Naive thymus-derived CD8-positive, alpha-beta T cell (primary cell): ENCODE measurements at regions not wholly inside any gene's neighbourhood (a gene's known extent, or its start where the extent isn't known, plus 50 kb on each side); places are given as distances from the start of the nearest gene placed in this dataset.

Experiments used
- ATAC-seq, 2 donors: fragments of 150-1000 bp; cut with Tn5 transposase in 1 of 2; sonication (Bioruptor Pico), chemical (Tn5 transposase) in 1 of 2; 1 replicate in 1 of 2; 2 replicates in 1 of 2; pipeline ENCODE4 v1.10.0; 2021; ENCODE audit warnings: mild to moderate bottlenecking in 2 of 2, moderate library complexity in 2 of 2
- POLR2A ChIA-PET: fragments of 350-600 bp; sonication (Branson Sonifier 250); formaldehyde crosslinking; loops from one replicate; lab custom pipeline; 2021; ENCODE audit warnings: antibody characterized with exemption; lab: Charles Lee
- DNase-seq, 10 donors: peaks; one replicate each; pipeline versions ENCODE4 v3.0.0 to v3.0.0-alpha.2; 2020 to 2022
- H3K27ac Mint-ChIP-seq, 10 donors: one replicate each; pipeline ENCODE4 v1.8.0; 2020 to 2022; ENCODE audit warnings: mild to moderate bottlenecking in 10 of 10, mixed read lengths in 10 of 10, moderate library complexity in 4 of 10, inconsistent platforms in 1 of 10
- H3K27me3 Mint-ChIP-seq, 5 donors: one replicate each; pipeline ENCODE4 v1.8.0; 2021 to 2022; ENCODE audit warnings: mixed read lengths in 5 of 5
- H3K36me3 Mint-ChIP-seq, 3 donors: one replicate each; pipeline ENCODE4 v1.8.0; 2020 to 2022; ENCODE audit warnings: mixed read lengths in 3 of 3, mild to moderate bottlenecking in 2 of 3, inconsistent platforms in 1 of 3
- H3K4me1 Mint-ChIP-seq, 4 donors: one replicate each; pipeline ENCODE4 v1.8.0; 2021 to 2022; ENCODE audit warnings: mixed read lengths in 4 of 4
- H3K4me3 Mint-ChIP-seq, 10 donors: one replicate each; pipeline ENCODE4 v1.8.0; 2020 to 2022; ENCODE audit warnings: mild to moderate bottlenecking in 10 of 10, mixed read lengths in 10 of 10, moderate library complexity in 6 of 10, inconsistent platforms in 1 of 10
- H3K9me3 Mint-ChIP-seq, 9 donors: one replicate each; pipeline ENCODE4 v1.8.0; 2020 to 2022; ENCODE audit warnings: mixed read lengths in 9 of 9, mild to moderate bottlenecking in 3 of 9, inconsistent platforms in 1 of 9, moderate library complexity in 1 of 9

DNA sequence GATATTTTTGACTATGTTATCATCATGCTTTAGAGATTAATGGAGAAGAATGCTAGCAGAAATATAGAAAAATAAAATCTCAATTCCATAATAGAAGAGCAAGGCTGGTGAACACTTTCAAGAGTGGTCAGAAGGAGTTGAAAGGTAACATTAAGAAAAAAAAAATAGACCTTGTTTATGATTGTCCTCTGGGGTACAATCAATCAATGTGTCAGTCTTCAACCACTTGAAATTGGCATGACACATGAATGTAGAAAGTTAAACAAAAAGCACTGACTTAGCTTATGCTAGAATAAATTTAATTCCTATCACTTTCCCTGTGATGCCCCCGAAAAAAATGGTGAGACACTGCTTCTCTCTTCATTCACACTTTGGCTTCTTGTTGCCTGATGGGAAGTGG, 750.3 kb upstream of the ADGRL2 start:
- H3K4me3 Mint-ChIP-seq = no peak overlapping the region
- ATAC-seq (no peak), DNase-seq (no peak)
- H3K9me3 Mint-ChIP-seq = peaks cover 0 to 7% (median 0%) of the 10 kb centered on the region in 9 donors
- POLR2A ChIA-PET = no interaction called here
- H3K27me3 Mint-ChIP-seq = no peaks in the 10 kb centered on the region
- no peak overlapping the region for H3K27ac Mint-ChIP-seq
- H3K4me1 Mint-ChIP-seq = no peaks in the 10 kb centered on the region
- no peaks in the 10 kb centered on the region for H3K36me3 Mint-ChIP-seq

GRCh38 chr1:81044708-81045107, 756.0 kb upstream of the ADGRL2 start:
- POLR2A ChIA-PET = no interaction called here
- H3K36me3 Mint-ChIP-seq = no peaks in the 10 kb centered on the region
- no peak overlapping the region for H3K27ac Mint-ChIP-seq
- ATAC-seq (no peak), DNase-seq (no peak)
- no peaks in the 10 kb centered on the region for H3K4me1 Mint-ChIP-seq
- H3K9me3 Mint-ChIP-seq = peaks cover 0 to 16% (median 0%) of the 10 kb centered on the region in 9 donors
- H3K4me3 Mint-ChIP-seq = no peak overlapping the region
- no peaks in the 10 kb centered on the region for H3K27me3 Mint-ChIP-seq

DNA sequence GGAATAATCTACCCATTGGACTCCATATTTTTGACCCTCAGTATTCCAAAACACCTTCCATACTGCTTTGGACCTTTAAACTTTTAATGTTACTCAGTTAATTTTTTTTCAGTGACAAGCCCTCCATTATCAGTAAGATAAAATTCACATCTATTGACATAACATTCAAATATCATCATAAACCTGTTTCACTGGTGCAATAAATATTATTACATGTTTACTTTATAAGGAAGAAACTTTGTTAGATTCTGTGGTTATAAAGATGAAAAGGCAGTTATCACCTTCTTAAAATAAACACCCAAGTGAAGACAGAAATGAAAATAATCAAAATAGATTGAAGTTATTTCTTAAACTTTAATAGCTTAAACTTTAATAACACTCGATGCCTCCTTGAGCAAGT, 758.5 kb upstream of the ADGRL2 start:
- POLR2A ChIA-PET = no interaction called here
- Mint-ChIP-seq H3K27ac (no peak overlapping the region), H3K4me3 (no peak overlapping the region), H3K27me3 (no peaks in the 10 kb centered on the region), H3K4me1 (no peaks in the 10 kb centered on the region), H3K9me3 (peaks cover 0 to 18% (median 4%) of the 10 kb centered on the region in 9 donors), H3K36me3 (no peaks in the 10 kb centered on the region)
- ATAC-seq (no peak), DNase-seq (no peak)

DNA sequence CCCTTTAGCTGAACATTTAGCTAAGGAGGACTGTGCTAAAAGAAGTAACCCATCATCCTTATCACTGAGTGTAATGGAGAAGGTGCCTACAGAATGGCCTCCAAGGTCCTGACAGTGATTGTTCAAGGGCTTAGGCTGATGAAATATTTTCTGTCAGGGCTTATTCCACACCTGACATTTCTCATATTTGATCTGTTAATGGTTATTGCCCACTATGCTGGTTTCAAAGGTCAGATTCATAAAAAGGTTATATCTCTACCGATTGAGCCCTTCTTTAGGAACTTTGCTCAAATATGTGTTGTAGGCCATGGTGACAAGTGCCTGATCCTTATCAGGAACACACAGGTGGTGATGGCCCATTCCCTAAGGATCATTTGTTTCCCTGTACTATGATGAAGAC, 766.4 kb upstream of the ADGRL2 start:
- Mint-ChIP-seq H3K36me3 (no peaks in the 10 kb centered on the region), H3K9me3 (peaks cover 4 to 22% (median 8%) of the 10 kb centered on the region in 9 donors), H3K27me3 (no peaks in the 10 kb centered on the region), H3K4me3 (no peak overlapping the region), H3K27ac (no peak overlapping the region), H3K4me1 (no peaks in the 10 kb centered on the region)
- no peak for DNase-seq
- ATAC-seq = no peak
- POLR2A ChIA-PET = no interaction called here

DNA sequence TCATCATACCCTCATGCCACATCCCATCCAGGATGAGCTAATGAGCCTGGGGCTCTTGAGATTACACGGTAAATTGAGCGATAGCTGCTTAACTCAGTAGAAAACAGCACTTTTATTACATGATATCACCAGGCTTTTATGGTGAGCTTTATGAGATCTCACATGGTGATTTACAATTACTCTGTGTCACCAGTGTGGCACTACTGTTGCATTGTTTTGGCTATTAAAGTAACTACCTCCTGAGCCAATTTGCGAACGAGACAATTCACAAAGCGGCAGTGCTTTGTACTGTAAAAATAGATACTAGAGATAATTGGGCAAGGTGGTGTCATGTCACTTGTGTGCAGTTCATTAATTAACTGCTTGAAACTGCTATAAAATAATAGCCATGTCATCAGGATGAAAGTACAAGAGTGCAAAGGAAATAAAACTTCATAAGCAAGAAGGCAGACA, 767.7 kb upstream of the ADGRL2 start:
- no peak overlapping the region for H3K4me3 Mint-ChIP-seq

DNA sequence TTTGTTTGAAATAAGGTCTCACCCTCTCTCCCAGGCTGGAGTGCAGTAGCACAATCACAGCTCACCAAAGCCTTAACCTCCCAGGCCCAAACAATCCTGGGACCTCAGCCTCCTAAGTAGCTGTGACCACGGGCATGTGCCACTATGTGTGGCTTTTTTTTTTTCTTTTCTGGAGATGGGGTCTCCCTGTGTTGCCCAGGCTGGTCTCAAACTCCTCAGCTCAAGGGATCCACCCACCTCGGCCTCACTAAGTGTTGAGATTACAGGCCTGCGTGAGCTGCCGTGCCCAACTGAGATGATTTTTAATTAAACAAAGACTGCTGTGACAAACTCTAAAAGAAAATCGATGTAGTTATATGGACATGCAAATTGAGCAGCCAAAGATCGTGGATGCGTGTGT, 768.4 kb upstream of the ADGRL2 start:
- no peaks in the 10 kb centered on the region for H3K27me3 Mint-ChIP-seq
- H3K36me3 Mint-ChIP-seq = no peaks in the 10 kb centered on the region
- H3K4me3 Mint-ChIP-seq = no peak overlapping the region
- no peaks in the 10 kb centered on the region for H3K4me1 Mint-ChIP-seq
- POLR2A ChIA-PET = no interaction called here
- no peak for DNase-seq
- no peak for ATAC-seq
- peaks cover under 1 to 17% (median 8%) of the 10 kb centered on the region in 9 donors for H3K9me3 Mint-ChIP-seq
- H3K27ac Mint-ChIP-seq = no peak overlapping the region

More for the DNA sequence above, 767.7 kb upstream of the ADGRL2 start:
- Mint-ChIP-seq H3K4me1 (no peaks in the 10 kb centered on the region), H3K9me3 (peaks cover 4 to 21% (median 8%) of the 10 kb centered on the region in 9 donors), H3K36me3 (no peaks in the 10 kb centered on the region), H3K27me3 (no peaks in the 10 kb centered on the region), H3K27ac (no peak overlapping the region)
- POLR2A ChIA-PET = no interaction called here
- DNase-seq (no peak), ATAC-seq (no peak)

- Mint-ChIP-seq H3K4me1 (no peaks in the 10 kb centered on the region), H3K4me3 (no peak overlapping the region), H3K36me3 (no peaks in the 10 kb centered on the region), H3K27me3 (no peaks in the 10 kb centered on the region), H3K9me3 (peaks cover 0 to 21% (median 7%) of the 10 kb centered on the region in 9 donors), H3K27ac (no peak overlapping the region)
- POLR2A ChIA-PET = no interaction called here
- DNase-seq (no peak), ATAC-seq (no peak)
These were observed 770.3 kb upstream of the ADGRL2 start for GRCh38 chr1:81030441-81030840.

- Mint-ChIP-seq H3K4me1 (no peaks in the 10 kb centered on the region), H3K4me3 (no peak overlapping the region), H3K27ac (no peak overlapping the region), H3K27me3 (no peaks in the 10 kb centered on the region), H3K9me3 (peaks cover 0 to 22% (median 5%) of the 10 kb centered on the region in 9 donors), H3K36me3 (no peaks in the 10 kb centered on the region)
- no peak for ATAC-seq
- no peak for DNase-seq
- POLR2A ChIA-PET = no interaction called here
These were observed 771.5 kb upstream of the ADGRL2 start for GRCh38 chr1:81029266-81029665.

DNA sequence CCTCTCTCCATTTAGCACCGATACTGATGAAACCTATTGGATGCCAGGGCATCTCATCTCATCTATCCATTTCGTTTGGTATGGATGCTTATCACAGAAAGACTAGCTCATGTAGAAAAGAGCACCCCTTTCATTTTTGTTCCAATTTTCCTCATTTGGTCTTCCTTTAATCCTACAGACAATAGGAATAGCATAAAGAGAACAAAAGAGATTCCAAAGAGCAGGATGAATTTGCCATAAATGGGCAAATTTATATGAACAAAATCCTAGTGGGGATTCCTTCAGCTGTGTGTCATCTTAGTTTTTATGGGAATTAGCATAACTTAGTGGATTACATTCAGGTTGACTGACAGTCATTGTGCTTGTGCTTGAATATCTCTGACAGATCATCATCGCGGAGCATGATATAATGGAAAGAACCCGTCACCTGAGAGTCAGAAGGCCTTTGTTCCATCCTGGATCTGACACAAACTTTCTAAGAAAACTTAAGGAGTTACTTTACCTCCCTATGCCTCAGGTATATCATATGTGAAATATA, 777.5 kb upstream of the ADGRL2 start:
- no peak overlapping the region for H3K27ac Mint-ChIP-seq

DNA sequence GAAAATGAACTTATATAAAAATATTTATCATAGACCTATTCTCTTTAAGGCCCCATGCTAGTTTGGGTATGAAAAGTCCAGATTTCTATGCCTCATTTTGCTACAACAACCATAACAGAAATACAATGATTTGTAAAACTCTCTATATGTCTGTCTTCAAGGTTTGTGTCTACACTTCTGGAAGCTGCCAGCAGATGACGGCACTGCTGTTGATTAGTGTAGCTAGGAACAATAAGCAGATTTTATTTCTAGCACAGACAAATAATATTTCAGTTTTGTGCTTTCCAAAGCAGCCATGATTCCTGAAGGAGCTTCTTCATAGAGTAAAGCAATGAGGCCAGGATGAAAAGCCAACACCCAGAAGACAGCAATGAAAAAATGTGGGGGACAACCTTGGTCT, 779.6 kb upstream of the ADGRL2 start:
- POLR2A ChIA-PET = no interaction called here
- no peak overlapping the region for H3K27ac Mint-ChIP-seq
- H3K9me3 Mint-ChIP-seq = peaks cover 0 to 15% (median 6%) of the 10 kb centered on the region in 9 donors
- no peak for ATAC-seq
- no peak for DNase-seq
- H3K27me3 Mint-ChIP-seq = no peaks in the 10 kb centered on the region
- no peaks in the 10 kb centered on the region for H3K4me1 Mint-ChIP-seq
- no peaks in the 10 kb centered on the region for H3K36me3 Mint-ChIP-seq
- H3K4me3 Mint-ChIP-seq = no peak overlapping the region

More for the DNA sequence above, 777.5 kb upstream of the ADGRL2 start:
- H3K4me3 Mint-ChIP-seq = no peak overlapping the region
- POLR2A ChIA-PET = no interaction called here
- no peaks in the 10 kb centered on the region for H3K36me3 Mint-ChIP-seq
- DNase-seq = no peak
- peaks cover 0 to 18% (median 4%) of the 10 kb centered on the region in 9 donors for H3K9me3 Mint-ChIP-seq
- ATAC-seq = no peak
- H3K4me1 Mint-ChIP-seq = no peaks in the 10 kb centered on the region
- H3K27me3 Mint-ChIP-seq = no peaks in the 10 kb centered on the region

GRCh38 chr1:81020506-81020905, 780.2 kb upstream of the ADGRL2 start:
- H3K27me3 Mint-ChIP-seq = no peaks in the 10 kb centered on the region
- no peak for ATAC-seq
- POLR2A ChIA-PET = no interaction called here
- DNase-seq = no peak
- H3K4me1 Mint-ChIP-seq = no peaks in the 10 kb centered on the region
- H3K4me3 Mint-ChIP-seq = no peak overlapping the region
- peaks cover 0 to 12% (median 6%) of the 10 kb centered on the region in 9 donors for H3K9me3 Mint-ChIP-seq
- no peaks in the 10 kb centered on the region for H3K36me3 Mint-ChIP-seq
- no peak overlapping the region for H3K27ac Mint-ChIP-seq

GRCh38 chr1:81010126-81010525, 790.6 kb upstream of the ADGRL2 start:
- Mint-ChIP-seq H3K9me3 (peaks cover 0 to 17% (median 3%) of the 10 kb centered on the region in 9 donors), H3K36me3 (no peaks in the 10 kb centered on the region), H3K27ac (no peak overlapping the region), H3K4me1 (no peaks in the 10 kb centered on the region), H3K4me3 (no peak overlapping the region), H3K27me3 (no peaks in the 10 kb centered on the region)
- no peak for DNase-seq
- no peak for ATAC-seq
- POLR2A ChIA-PET = no interaction called here

GRCh38 chr1:81008293-81008692, 792.4 kb upstream of the ADGRL2 start:
- no peaks in the 10 kb centered on the region for H3K4me1 Mint-ChIP-seq
- H3K27ac Mint-ChIP-seq = no peak overlapping the region
- no peaks in the 10 kb centered on the region for H3K27me3 Mint-ChIP-seq
- no peak overlapping the region for H3K4me3 Mint-ChIP-seq
- POLR2A ChIA-PET = no interaction called here
- no peak for ATAC-seq
- H3K9me3 Mint-ChIP-seq = peaks cover 0 to 19% (median 3%) of the 10 kb centered on the region in 9 donors
- no peak for DNase-seq
- H3K36me3 Mint-ChIP-seq = no peaks in the 10 kb centered on the region

DNA sequence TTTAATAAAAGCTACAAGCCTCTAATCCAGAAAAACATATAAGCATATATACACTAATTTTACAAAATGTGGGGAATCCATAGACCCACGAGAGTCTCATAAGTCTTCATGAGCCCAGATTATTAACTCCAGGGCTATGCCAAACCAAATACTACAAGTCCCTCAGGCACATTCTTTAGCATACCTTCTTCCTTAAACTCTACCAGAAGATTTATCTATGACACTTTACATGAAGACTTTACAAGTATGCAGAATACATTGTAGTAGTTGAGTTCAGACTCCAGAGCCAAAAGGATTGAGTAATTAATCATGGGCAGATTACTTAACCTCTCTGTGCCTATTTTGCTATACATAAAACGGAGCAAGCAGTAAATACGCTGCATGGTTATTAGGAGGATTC, 793.7 kb upstream of the ADGRL2 start:
- POLR2A ChIA-PET = no interaction called here
- no peaks in the 10 kb centered on the region for H3K4me1 Mint-ChIP-seq
- no peak overlapping the region for H3K27ac Mint-ChIP-seq
- H3K9me3 Mint-ChIP-seq = peaks cover 0 to 25% (median 3%) of the 10 kb centered on the region in 9 donors
- no peak for ATAC-seq
- no peaks in the 10 kb centered on the region for H3K27me3 Mint-ChIP-seq
- DNase-seq = no peak
- H3K36me3 Mint-ChIP-seq = no peaks in the 10 kb centered on the region
- no peak overlapping the region for H3K4me3 Mint-ChIP-seq
